ENCODE measurements at regions not wholly inside any gene's neighbourhood (a gene's known extent, or its start where the extent isn't known, plus 50 kb on each side); places are given as distances from the start of the nearest gene placed in this dataset.

DNA sequence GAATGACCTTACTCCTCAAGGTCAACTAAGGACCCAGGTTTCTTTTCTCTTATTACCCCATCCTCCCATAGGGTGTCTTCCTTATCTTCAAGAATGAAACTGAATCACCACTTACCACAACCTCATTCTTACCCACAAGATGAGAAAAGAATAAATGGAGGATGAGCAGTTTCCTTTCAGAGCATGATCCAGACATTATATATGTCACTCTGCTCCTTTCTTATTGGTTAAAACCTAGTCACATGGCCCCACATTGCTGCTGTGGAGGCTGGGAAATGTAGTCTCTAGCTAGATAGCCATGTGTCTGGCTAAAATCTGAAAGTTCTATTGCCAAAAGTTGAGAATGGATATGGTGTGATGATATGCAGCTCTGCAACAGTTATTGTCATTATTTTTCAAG lies 62.4 kb upstream of the RAI2 start:
- H3K36me3 ChIP-seq = no peaks in the 10 kb centered on the region
- H3K27me3 ChIP-seq = no peaks in the 10 kb centered on the region
- no peak for DNase-seq (ENCODE audit: low read depth in 1 of 2, low spot score in 1 of 2)
- H3K9me3 ChIP-seq (ENCODE audit: low read depth) = no peaks in the 10 kb centered on the region
- no peak overlapping the region for H3K27ac ChIP-seq
- H3K4me3 ChIP-seq = no peak overlapping the region
- TF ChIP-seq, protein P1, sequence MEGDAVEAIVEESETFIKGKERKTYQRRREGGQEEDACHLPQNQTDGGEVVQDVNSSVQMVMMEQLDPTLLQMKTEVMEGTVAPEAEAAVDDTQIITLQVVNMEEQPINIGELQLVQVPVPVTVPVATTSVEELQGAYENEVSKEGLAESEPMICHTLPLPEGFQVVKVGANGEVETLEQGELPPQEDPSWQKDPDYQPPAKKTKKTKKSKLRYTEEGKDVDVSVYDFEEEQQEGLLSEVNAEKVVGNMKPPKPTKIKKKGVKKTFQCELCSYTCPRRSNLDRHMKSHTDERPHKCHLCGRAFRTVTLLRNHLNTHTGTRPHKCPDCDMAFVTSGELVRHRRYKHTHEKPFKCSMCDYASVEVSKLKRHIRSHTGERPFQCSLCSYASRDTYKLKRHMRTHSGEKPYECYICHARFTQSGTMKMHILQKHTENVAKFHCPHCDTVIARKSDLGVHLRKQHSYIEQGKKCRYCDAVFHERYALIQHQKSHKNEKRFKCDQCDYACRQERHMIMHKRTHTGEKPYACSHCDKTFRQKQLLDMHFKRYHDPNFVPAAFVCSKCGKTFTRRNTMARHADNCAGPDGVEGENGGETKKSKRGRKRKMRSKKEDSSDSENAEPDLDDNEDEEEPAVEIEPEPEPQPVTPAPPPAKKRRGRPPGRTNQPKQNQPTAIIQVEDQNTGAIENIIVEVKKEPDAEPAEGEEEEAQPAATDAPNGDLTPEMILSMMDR (IDR thresholded peaks at IDR 0.05; ENCODE audit: low read depth, low read length) = no peak
- H3K4me1 ChIP-seq (ENCODE audit: low read depth) = no peaks in the 10 kb centered on the region

DNA sequence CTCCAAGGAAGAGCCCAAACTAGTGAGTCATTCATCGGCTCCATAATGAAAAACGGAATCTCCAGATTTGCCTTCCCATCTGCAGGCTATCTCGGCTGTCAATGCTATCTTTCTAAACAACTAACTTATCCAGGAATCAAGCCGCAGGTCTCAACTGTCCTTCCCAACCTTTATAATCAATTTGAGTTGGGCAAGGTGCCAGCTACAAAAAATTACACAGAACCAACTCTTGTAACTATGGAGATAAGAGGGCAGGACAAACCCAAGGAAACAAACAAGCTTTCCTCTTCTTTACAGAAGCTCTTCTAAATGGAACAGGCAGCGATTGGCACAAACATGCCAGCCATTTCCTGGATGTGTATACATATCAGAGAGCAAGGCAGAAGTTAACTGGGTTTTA lies 61.2 kb upstream of the RAI2 start:
- no peaks in the 10 kb centered on the region for H3K9me3 ChIP-seq (ENCODE audit: low read depth)
- no peaks in the 10 kb centered on the region for H3K36me3 ChIP-seq
- no peak overlapping the region for H3K4me3 ChIP-seq
- H3K27ac ChIP-seq = no peak overlapping the region
- no peaks in the 10 kb centered on the region for H3K27me3 ChIP-seq
- TF ChIP-seq, protein P1 (IDR thresholded peaks at IDR 0.05; ENCODE audit: low read depth, low read length) = no peak
- no peaks in the 10 kb centered on the region for H3K4me1 ChIP-seq (ENCODE audit: low read depth)
- no peak for DNase-seq (ENCODE audit: low read depth in 1 of 2, low spot score in 1 of 2)

- Histone ChIP-seq H3K4me3 (no peak overlapping the region), H3K4me1 (ENCODE audit: low read depth) (no peaks in the 10 kb centered on the region), H3K27me3 (no peaks in the 10 kb centered on the region), H3K9me3 (ENCODE audit: low read depth) (no peaks in the 10 kb centered on the region), H3K27ac (no peak overlapping the region), H3K36me3 (no peaks in the 10 kb centered on the region)
- TF ChIP-seq, protein P1 (IDR thresholded peaks at IDR 0.05; ENCODE audit: low read depth, low read length) = no peak
- DNase-seq (ENCODE audit: low read depth in 1 of 2, low spot score in 1 of 2) = no peak
Measured at GRCh38 chrX:17919896-17920446, 58.9 kb upstream of the RAI2 start.

DNA sequence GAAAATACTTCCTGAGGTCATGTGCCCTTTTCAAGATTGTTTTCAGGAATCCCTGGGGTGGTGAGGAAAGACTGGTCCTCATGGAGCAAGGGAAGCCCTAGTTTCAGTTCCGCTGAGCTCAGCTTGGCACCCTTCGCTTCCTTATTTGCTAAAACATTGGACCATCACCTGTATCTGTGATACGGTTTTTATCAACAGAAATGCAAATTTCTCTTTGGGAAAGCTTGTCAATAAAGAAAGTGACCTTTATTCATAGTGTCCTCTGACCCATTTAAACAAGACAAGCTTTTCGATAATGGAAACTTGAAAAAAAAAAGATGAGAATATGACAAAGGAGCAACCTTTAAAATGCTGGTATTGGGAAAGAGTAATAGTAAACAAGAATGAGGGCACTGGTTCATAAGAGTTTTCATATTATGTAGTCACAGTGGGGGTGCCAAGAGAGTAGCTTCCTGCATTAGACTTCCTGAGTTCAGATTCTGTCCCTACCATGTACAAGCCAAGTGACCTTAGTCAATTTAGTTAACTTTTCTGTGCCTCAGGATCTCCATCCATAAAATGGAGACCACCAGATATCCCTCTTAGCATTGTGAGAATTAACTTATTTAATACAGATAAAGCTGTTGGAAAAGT lies 57.0 kb upstream of the RAI2 start:
- Histone ChIP-seq H3K4me1 (ENCODE audit: low read depth) (no peaks in the 10 kb centered on the region), H3K4me3 (no peak overlapping the region), H3K36me3 (no peaks in the 10 kb centered on the region), H3K9me3 (ENCODE audit: low read depth) (no peaks in the 10 kb centered on the region), H3K27me3 (no peaks in the 10 kb centered on the region), H3K27ac (no peak overlapping the region)
- DNase-seq (ENCODE audit: low read depth in 1 of 2, low spot score in 1 of 2) = no peak
- TF ChIP-seq, protein P1 (IDR thresholded peaks at IDR 0.05; ENCODE audit: low read depth, low read length) = no peak

DNA sequence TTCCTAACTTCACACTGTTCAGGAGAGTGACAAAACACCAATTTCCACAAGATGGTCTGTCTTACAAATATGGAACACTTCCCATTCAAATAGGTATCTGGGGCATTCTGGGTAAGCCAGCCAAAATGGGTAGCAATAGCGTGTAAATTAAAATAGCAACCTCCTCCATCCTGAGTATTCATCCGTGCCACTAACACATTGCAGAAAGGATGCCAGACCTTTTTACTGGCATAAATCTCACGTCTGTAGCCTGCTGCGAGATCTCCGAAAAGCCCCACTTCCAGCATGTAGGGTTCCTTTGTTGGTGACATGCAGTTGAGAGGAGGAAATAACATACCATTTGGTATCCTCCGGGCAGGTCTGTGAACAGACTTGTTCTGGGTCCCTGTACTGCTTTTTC lies 52.7 kb upstream of the RAI2 start:
- H3K27ac ChIP-seq = no peak overlapping the region
- no peaks in the 10 kb centered on the region for H3K27me3 ChIP-seq
- no peaks in the 10 kb centered on the region for H3K36me3 ChIP-seq
- no peaks in the 10 kb centered on the region for H3K4me1 ChIP-seq (ENCODE audit: low read depth)
- TF ChIP-seq, protein P1 (IDR thresholded peaks at IDR 0.05; ENCODE audit: low read depth, low read length) = no peak
- no peaks in the 10 kb centered on the region for H3K9me3 ChIP-seq (ENCODE audit: low read depth)
- H3K4me3 ChIP-seq = no peak overlapping the region
- no peak for DNase-seq (ENCODE audit: low read depth in 1 of 2, low spot score in 1 of 2)

Measured in cardiac muscle cell (in vitro differentiated cells and primary cell).